ENCODE measurements at regions not wholly inside any gene's neighbourhood (a gene's known extent, or its start where the extent isn't known, plus 50 kb on each side); places are given as distances from the start of the nearest gene placed in this dataset.

DNA sequence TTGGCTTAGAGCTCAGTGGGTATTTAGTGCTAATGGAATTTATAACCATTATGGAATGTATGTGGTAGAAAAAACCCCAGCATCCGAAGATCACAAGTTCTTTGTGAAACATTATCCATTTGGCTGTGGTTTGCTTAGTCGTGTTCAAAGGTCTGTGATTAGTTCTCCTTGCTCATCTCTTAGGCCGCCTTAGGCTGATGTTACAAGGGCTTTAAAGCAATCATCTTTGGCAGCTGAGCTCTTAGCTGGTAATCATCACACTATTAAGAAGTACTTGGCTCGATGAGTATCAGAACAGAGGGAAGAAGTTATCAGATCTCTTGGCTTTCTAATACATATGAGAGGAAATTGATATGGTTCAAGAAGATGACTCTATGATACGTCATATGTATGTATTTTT lies 124.1 kb upstream of the E2F7 start:
- Mint-ChIP-seq H3K4me1 (ENCODE audit: low read depth) (no peaks in the 10 kb centered on the region), H3K9me3 (peaks cover 0 to 3% of the 10 kb centered on the region in 2 donors), H3K4me3 (no peak overlapping the region), H3K27me3 (ENCODE audit: low read depth) (no peaks in the 10 kb centered on the region), H3K36me3 (ENCODE audit: insufficient read depth in 2 of 2) (no peaks in the 10 kb centered on the region), H3K27ac (no peak overlapping the region)
- DNase-seq (no peak), ATAC-seq (replicated peaks in 1 of 2) (no peak)

DNA sequence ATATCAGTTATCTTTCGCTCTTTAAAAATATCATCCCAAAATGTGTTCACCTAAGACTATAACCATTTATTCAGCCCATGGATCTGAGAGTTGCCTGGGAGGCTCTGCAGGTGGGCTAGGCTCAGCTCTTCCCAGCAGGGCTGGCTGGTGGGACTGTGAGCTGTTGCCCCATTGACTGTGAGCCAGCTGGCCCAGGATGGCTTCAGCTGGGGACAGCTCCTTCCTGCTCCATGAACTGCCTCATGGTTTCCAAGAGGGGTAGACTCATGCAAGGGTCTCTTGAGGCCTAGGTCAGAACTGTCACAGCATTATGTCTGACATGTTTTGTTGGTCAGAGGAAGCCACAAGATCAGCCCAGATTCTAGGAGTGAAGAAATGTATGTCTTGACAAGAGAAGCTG lies 114.1 kb upstream of the E2F7 start:
- DNase-seq (no peak), ATAC-seq (replicated peaks in 1 of 2) (no peak)
- no peak overlapping the region for H3K27ac Mint-ChIP-seq
- no peaks in the 10 kb centered on the region for H3K27me3 Mint-ChIP-seq (ENCODE audit: low read depth)
- peaks cover 2 to 3% of the 10 kb centered on the region in 2 donors for H3K9me3 Mint-ChIP-seq
- H3K4me1 Mint-ChIP-seq (ENCODE audit: low read depth) = no peaks in the 10 kb centered on the region
- H3K4me3 Mint-ChIP-seq = no peak overlapping the region
- H3K36me3 Mint-ChIP-seq (ENCODE audit: insufficient read depth in 2 of 2) = peaks cover 0 to 3% of the 10 kb centered on the region in 2 donors

DNA sequence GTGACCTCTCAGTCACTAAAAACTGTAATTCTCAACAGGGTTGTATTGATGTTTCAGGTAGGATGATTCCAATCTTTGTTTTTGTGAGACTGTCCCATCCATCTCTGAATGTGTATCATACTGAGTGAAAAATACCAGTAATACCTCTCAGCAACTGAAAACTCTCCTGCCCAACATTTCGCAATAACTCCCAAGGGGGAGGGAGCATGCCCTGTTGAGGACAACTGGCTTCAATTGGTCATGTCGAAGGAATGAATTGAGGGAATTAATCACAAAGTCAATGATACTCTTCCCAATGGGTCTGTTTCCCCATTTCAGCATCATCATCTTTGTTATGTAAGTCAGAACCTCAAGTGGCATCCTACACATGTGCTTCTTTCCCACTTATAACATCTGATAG lies 102.4 kb upstream of the E2F7 start:
- DNase-seq (no peak), ATAC-seq (replicated peaks in 1 of 2) (no peak)
- H3K27ac Mint-ChIP-seq = no peak overlapping the region
- H3K4me1 Mint-ChIP-seq (ENCODE audit: low read depth) = no peaks in the 10 kb centered on the region
- H3K36me3 Mint-ChIP-seq (ENCODE audit: insufficient read depth in 2 of 2) = no peaks in the 10 kb centered on the region
- no peaks in the 10 kb centered on the region for H3K9me3 Mint-ChIP-seq
- no peak overlapping the region for H3K4me3 Mint-ChIP-seq
- H3K27me3 Mint-ChIP-seq (ENCODE audit: low read depth) = peaks cover 5% of the 10 kb centered on the region

DNA sequence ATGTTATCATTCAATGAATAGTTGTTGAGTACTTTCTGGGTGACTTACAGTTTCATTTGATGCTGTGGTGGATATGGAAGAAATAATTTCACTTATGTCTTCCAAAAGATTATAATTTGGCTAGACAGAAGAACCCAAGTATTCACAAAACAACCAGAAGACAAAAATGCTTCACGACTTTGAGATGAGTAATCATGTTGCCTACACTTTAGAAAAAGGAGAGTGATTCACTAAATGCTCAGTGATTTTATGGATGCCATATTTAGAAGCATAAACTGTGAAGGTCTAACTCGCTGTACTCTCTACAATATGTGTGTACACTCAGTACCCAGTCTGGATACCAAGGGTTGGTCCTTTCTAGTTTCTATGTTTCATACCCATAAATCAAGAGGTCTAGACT lies 101.3 kb upstream of the E2F7 start:
- DNase-seq (no peak), ATAC-seq (replicated peaks in 1 of 2) (no peak)
- no peaks in the 10 kb centered on the region for H3K4me1 Mint-ChIP-seq (ENCODE audit: low read depth)
- no peaks in the 10 kb centered on the region for H3K9me3 Mint-ChIP-seq
- no peaks in the 10 kb centered on the region for H3K36me3 Mint-ChIP-seq (ENCODE audit: insufficient read depth in 2 of 2)
- H3K27me3 Mint-ChIP-seq (ENCODE audit: low read depth) = peaks cover 5% of the 10 kb centered on the region
- no peak overlapping the region for H3K27ac Mint-ChIP-seq
- H3K4me3 Mint-ChIP-seq = no peak overlapping the region

DNA sequence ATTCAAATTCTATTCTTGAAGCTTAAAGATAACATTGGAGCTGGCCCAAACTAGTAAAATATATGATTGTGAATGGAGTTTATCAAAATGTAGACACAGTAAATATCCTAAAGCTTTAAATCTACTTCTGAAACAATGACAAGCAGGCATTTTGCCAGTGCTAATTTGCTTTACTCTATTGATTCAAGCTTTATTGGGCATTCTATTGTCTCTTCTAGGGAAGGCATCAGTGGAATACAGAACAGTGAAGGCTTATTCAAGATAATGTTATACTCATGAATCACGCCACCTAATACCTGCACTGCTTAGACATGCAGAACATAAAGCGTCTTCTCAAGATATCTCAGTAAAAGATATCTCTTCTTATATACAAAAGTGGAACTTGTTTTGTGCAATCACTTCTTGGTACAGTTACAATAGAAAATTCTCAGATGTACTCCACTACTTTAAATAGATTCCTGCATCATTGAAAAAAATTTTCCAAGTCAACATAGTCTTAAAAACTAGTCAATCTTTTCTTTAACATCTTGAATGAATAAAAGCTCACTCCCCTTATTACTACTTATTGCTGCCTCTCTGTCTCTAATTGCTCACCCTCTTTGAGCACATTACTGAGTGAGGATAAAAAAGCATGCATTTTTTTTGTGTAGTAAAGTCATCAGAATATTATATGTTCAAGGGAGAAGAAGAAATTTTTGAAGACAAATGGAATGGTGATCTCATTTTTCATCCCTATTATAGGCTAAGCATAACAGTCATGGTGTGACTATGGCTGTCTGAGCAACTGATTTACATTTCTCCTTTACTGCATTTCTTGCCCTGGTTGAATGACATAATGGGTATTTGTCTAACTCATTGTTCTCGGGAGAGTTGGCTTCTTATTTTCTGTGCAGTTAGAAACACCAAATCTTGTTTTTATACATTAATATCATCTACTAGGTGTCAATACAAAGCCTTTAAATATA lies 98.0 kb upstream of the E2F7 start:
- H3K27me3 Mint-ChIP-seq (ENCODE audit: low read depth) = peaks cover 5% of the 10 kb centered on the region

GRCh38 chr12:77161944-77162343 lies 96.6 kb upstream of the E2F7 start:
- no peak for ATAC-seq (replicated peaks in 1 of 2)
- Mint-ChIP-seq H3K36me3 (ENCODE audit: insufficient read depth in 2 of 2) (no peaks in the 10 kb centered on the region), H3K4me1 (ENCODE audit: low read depth) (no peaks in the 10 kb centered on the region), H3K9me3 (peaks cover 0 to 2% of the 10 kb centered on the region in 2 donors), H3K27me3 (ENCODE audit: low read depth) (peaks cover 5% of the 10 kb centered on the region), H3K4me3 (no peak overlapping the region), H3K27ac (no peak overlapping the region)
- no peak for DNase-seq

More for the DNA sequence above, 98.0 kb upstream of the E2F7 start:
- Mint-ChIP-seq H3K27ac (no peak overlapping the region), H3K36me3 (ENCODE audit: insufficient read depth in 2 of 2) (no peaks in the 10 kb centered on the region), H3K4me3 (no peak overlapping the region), H3K9me3 (peaks cover 0 to 2% of the 10 kb centered on the region in 2 donors), H3K4me1 (ENCODE audit: low read depth) (no peaks in the 10 kb centered on the region)
- no peak for ATAC-seq (replicated peaks in 1 of 2)
- DNase-seq = no peak

DNA sequence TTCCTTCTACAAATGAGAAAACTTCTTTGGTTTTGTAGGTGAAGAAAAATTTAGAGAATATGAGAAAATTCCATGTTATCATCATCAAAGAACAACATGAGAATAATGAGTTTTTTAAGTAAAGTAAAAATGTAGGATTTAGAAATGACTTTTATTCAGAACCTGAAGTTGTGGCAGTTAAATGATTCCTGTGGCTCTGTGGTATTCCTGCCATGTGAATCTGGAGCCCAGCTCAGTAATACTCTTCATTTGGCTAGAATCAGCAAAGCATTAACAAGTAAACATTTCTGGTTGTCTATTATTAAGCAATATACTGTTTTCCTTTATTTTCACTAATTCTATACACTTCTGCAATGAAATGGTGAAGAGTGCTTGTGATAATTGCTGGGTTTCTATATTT lies 95.6 kb upstream of the E2F7 start:
- H3K4me1 Mint-ChIP-seq (ENCODE audit: low read depth) = no peaks in the 10 kb centered on the region

GRCh38 chr12:77153706-77154105 lies 88.3 kb upstream of the E2F7 start:
- DNase-seq (no peak), ATAC-seq (replicated peaks in 1 of 2) (no peak)
- H3K9me3 Mint-ChIP-seq = no peaks in the 10 kb centered on the region
- H3K4me3 Mint-ChIP-seq = no peak overlapping the region
- H3K27ac Mint-ChIP-seq = no peak overlapping the region
- no peaks in the 10 kb centered on the region for H3K36me3 Mint-ChIP-seq (ENCODE audit: insufficient read depth in 2 of 2)
- H3K27me3 Mint-ChIP-seq (ENCODE audit: low read depth) = no peaks in the 10 kb centered on the region
- no peaks in the 10 kb centered on the region for H3K4me1 Mint-ChIP-seq (ENCODE audit: low read depth)

More for the DNA sequence above, 95.6 kb upstream of the E2F7 start:
- Mint-ChIP-seq H3K9me3 (peaks cover 0 to 2% of the 10 kb centered on the region in 2 donors), H3K4me3 (no peak overlapping the region), H3K27me3 (ENCODE audit: low read depth) (peaks cover 5% of the 10 kb centered on the region), H3K36me3 (ENCODE audit: insufficient read depth in 2 of 2) (no peaks in the 10 kb centered on the region), H3K27ac (no peak overlapping the region)
- DNase-seq = no peak
- ATAC-seq (replicated peaks in 1 of 2) = no peak

- H3K4me3 Mint-ChIP-seq = no peak overlapping the region
- no peak overlapping the region for H3K27ac Mint-ChIP-seq
- no peaks in the 10 kb centered on the region for H3K27me3 Mint-ChIP-seq (ENCODE audit: low read depth)
- no peaks in the 10 kb centered on the region for H3K4me1 Mint-ChIP-seq (ENCODE audit: low read depth)
- no peaks in the 10 kb centered on the region for H3K36me3 Mint-ChIP-seq (ENCODE audit: insufficient read depth in 2 of 2)
- DNase-seq = no peak
- no peak for ATAC-seq (replicated peaks in 1 of 2)
- no peaks in the 10 kb centered on the region for H3K9me3 Mint-ChIP-seq
Observed at GRCh38 chr12:77152623-77153193, 87.3 kb upstream of the E2F7 start.

GRCh38 chr12:77151030-77151429 lies 85.7 kb upstream of the E2F7 start:
- DNase-seq = no peak
- no peak overlapping the region for H3K27ac Mint-ChIP-seq
- no peaks in the 10 kb centered on the region for H3K4me1 Mint-ChIP-seq (ENCODE audit: low read depth)

DNA sequence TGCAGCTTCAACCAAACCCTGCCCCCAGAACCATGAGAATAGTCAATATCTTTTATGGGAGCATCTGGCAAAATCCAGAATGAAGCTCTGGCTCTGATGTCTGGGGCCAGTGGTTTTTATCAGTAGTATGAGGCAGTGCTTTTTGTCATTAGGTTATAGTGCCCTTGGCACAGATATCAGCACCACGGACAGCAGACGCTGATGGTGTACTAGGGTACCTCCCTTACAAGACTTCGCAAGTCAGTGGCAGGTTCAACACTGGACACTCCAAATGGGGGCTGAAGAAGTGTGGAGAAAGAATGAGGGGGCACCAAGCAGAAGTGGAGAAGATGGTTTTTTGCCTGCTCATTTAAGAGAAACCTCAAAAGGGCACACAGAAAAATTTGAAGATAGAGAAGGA lies 68.2 kb upstream of the E2F7 start:
- H3K9me3 Mint-ChIP-seq = peaks cover 2% of the 10 kb centered on the region in 2 donors
- DNase-seq (peak in 1 of 2 donors; percentile 2), ATAC-seq (replicated peaks in 1 of 2) (no peak)
- no peak overlapping the region for H3K27ac Mint-ChIP-seq
- no peaks in the 10 kb centered on the region for H3K36me3 Mint-ChIP-seq (ENCODE audit: insufficient read depth in 2 of 2)
- H3K4me1 Mint-ChIP-seq (ENCODE audit: low read depth) = no peaks in the 10 kb centered on the region
- H3K27me3 Mint-ChIP-seq (ENCODE audit: low read depth) = no peaks in the 10 kb centered on the region
- no peak overlapping the region for H3K4me3 Mint-ChIP-seq

More at GRCh38 chr12:77151030-77151429, 85.7 kb upstream of the E2F7 start:
- Mint-ChIP-seq H3K4me3 (no peak overlapping the region), H3K27me3 (ENCODE audit: low read depth) (no peaks in the 10 kb centered on the region), H3K36me3 (ENCODE audit: insufficient read depth in 2 of 2) (no peaks in the 10 kb centered on the region), H3K9me3 (no peaks in the 10 kb centered on the region)
- ATAC-seq (replicated peaks in 1 of 2) = no peak

DNA sequence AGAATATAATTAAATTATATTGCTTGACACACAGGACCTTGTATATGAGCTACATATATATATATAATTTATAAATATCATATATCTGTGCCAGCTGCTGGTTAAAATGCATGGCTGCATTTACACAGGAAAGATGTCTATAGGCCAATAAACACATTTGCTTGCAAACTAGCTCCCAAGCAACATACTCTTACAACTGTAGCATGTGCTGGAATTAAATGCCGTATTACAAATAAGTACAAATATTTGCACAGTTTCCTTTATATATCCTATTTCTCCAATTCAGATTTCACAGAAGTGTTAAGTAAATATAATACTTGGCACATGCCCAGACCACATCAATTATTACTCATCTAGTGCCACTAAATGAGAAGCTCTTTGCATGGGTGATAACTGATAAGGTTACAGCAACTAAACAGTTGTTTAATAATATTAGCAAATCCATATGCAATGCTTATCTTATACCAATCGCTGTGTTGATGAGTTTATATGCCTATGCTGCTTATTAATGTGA lies 66.7 kb upstream of the E2F7 start:
- H3K9me3 Mint-ChIP-seq = peaks cover 2% of the 10 kb centered on the region in 2 donors
- H3K27me3 Mint-ChIP-seq (ENCODE audit: low read depth) = no peaks in the 10 kb centered on the region
- no peak overlapping the region for H3K27ac Mint-ChIP-seq
- no peaks in the 10 kb centered on the region for H3K36me3 Mint-ChIP-seq (ENCODE audit: insufficient read depth in 2 of 2)
- no peak for ATAC-seq (replicated peaks in 1 of 2)
- no peak overlapping the region for H3K4me3 Mint-ChIP-seq
- no peaks in the 10 kb centered on the region for H3K4me1 Mint-ChIP-seq (ENCODE audit: low read depth)
- DNase-seq = no peak

- H3K36me3 Mint-ChIP-seq (ENCODE audit: insufficient read depth in 2 of 2) = no peaks in the 10 kb centered on the region
- H3K4me3 Mint-ChIP-seq = no peak overlapping the region
- peaks cover 2% of the 10 kb centered on the region in 2 donors for H3K9me3 Mint-ChIP-seq
- no peak for DNase-seq
- no peaks in the 10 kb centered on the region for H3K27me3 Mint-ChIP-seq (ENCODE audit: low read depth)
- no peaks in the 10 kb centered on the region for H3K4me1 Mint-ChIP-seq (ENCODE audit: low read depth)
- no peak overlapping the region for H3K27ac Mint-ChIP-seq
- ATAC-seq (replicated peaks in 1 of 2) = no peak
Observed at GRCh38 chr12:77130193-77130592, 64.8 kb upstream of the E2F7 start.
